GM19463 (cell line): ENCODE measurements at regions not wholly inside any gene's neighbourhood (a gene's known extent, or its start where the extent isn't known, plus 50 kb on each side); places are given as distances from the start of the nearest gene placed in this dataset.
"Not testable (repeated sequence)": the region's sequence is repeated elsewhere in the genome, so short reads cannot be mapped to it uniquely, and the experiment has no call there.

ENCODE experiments used
- ATAC-seq: cut with Tn5 transposase; IDR thresholded peaks from one replicate; pipeline ENCODE4 v1.9.1; 2021; ENCODE audit warnings: mild to moderate bottlenecking, moderate library complexity; ENCODE audit not compliant: unreplicated experiment

DNA sequence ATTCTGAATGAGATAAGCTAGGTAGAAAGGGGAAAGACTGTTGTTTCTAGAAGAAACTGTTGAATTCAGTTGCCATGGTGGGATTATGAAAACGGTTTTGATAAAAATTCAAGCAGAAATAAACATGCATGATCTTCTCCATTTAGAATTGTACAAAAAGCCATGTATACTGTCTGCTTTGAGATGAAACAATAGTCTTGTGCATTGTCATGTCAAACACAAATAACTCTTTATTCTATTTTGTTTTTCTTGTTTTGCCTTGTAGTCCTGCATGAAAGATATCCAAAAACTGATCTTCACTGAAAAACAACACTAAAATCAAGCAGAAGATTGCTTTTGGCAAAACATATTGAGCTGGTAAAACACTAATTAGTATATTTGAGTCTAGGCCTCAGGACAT, 659.9 kb downstream of the LTN1 start:
- ATAC-seq = no peak

DNA sequence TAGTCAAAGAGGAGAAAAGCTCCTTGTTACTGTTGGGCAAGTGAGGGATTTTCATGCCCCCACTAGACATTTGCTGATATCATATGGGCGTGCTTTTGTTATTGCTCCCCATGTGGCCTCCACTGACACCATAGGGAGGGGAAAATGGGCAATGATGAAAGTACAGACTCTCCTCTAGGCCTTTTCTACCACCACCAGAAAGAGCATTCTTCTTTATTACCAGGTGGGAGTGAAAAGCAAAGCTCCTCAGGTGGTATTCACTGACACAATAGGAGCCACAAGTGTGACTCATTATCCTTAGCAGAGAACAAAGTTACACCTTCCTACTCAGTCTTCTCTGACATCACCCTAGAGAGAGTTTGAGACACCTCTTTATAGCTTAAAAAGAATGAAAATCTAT, 667.1 kb downstream of the LTN1 start:
- ATAC-seq = no peak

DNA sequence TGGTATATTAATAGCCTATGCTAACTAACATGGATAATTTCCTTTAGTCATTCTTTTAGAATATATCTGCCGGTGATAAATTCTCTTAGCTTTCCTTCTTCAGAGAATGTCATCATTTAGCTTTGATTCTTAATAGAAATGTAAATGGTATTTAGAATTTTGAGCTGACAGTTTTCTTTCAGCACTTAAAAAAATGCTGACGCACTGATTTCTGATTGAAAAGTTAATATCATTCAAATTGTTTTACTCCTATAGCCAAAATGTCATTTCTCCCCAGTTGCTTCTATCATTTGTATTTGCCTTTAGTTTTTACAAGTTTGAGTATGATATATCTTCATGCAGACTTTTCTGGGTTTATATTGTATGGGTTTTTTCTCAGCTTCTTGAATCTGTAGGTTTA, 668.0 kb downstream of the LTN1 start:
- ATAC-seq = no peak

DNA sequence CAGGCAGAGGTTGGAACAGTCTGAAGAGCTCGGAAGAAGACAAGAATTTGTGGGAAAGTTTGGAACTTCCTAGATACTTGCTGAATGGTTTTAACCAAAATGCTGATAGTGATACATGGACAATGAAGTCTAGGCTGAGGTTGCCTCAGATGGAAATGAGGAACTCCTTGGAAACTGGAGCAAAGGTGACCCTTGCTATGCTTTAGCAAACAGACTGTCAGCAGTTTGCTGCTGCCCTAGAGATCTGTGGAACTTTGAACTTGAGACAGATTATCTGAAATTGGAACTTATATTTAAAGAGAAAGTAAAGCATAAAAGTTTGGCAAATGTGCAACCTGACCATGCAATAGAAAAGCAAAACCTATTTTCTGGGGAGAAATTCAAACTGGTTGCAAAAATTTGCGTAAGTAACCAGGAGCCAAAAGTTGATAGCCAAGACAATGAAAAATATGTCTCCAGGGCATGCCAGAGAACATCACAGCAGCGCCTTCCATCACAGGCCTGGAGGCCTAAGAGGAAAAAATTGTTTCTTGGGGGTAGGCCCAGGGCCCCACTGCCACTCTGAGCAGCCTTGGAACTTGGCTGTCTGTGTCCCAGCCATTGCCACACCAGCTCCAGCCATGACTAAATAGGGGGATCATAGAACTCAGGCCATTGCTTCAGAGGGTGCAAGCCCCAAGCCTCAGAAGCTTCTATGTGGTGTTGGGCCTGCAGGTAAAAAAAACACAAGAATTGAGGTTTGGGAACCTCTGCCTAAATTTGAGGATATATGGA, 675.3 kb downstream of the LTN1 start:
- ATAC-seq = no peak

DNA sequence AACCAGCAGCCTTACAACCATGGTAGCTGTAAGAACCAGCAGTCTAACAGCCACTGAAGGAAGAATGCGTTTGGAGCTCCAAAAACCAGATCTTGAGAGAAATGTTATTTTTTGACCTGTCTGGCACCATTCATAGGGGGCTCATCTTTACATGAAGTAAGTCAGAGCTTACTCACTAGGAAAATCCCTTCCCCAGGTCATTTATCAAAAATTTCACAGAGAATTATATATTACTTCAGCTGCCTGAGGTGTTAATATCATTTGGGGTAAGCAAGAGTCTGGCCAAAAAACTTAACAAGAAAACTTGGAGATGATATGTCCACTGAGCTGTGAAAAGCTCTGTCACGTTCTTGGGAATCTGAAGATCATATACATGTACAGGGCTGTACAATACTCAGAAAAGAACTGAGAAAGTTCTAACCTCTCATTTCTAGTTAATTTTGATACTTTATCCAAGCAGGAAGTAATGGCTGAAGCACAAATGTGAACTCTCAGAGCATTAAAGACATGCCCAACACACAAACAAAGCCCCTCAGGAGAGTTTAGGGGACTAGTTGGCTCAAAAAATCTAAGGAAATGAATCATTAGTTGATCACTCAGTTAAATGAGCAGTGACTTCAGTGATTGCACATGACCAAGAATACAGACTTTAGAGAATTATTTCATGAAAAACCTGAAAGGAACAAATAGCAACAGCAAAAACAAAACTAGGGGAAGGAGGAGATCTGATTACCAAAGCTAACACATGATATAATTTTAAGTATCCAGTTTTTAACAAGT, 681.1 kb downstream of the LTN1 start:
- ATAC-seq = no peak

DNA sequence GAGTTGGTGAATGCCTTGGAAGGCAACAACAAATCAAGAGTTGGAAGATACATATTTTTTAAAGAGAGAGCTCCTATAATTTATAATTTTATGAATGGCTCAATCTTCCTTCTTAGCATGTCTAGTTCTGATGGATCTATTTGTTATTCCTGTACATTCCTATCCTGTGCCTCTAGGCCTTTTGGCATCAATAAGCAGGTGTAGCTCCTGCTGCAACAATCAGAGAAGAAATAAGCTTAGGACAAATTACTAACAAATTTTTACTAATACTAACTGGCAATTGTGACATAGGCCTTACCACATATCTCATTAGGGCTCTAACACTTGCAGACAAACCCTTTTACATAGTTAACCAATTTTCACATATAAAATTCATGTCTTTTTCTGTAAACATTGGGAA, 682.0 kb downstream of the LTN1 start:
- ATAC-seq = no peak

DNA sequence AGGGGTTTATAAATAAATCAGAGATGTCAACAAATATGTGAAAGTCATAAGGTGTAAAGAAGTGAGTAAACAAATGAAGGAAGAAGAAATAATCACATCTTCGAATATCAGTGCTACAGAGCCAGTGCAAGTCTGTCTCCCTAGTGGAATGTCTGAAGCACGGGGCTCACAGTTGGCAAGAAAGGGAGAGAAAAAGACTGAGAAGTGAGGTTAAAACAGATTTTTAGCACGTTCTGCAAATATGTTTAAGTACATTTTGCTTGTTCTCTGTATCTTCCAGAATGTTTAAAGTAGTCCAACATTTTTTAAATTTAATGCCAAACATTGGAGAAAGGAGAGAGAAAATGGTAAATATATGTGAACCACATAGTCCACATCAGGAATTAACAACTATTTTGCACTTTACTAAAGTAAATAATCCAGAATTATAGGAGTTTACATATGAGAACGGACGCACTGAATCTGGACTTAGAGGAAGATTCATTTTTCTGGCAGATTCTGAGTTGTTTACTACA, 682.4 kb downstream of the LTN1 start:
- no peak for ATAC-seq

DNA sequence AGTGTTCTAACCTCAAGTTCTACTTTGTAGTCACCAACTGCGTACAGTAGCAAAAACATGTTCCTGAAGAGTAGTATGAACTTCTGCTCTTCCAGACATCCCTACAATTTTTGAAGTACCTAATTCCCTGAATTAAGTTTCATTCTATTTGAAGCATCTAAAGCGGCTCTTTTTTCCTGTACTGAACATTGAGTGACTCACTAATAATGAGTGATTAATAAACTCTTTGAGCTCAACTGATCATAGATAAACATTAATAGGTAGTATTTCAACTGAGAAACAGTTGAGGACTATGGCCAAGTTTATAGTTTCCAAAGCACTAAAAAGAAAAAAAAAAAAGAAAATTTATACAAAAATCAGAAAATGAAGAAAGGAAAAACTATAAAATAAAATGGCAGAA, 683.1 kb downstream of the LTN1 start:
- ATAC-seq = no peak

DNA sequence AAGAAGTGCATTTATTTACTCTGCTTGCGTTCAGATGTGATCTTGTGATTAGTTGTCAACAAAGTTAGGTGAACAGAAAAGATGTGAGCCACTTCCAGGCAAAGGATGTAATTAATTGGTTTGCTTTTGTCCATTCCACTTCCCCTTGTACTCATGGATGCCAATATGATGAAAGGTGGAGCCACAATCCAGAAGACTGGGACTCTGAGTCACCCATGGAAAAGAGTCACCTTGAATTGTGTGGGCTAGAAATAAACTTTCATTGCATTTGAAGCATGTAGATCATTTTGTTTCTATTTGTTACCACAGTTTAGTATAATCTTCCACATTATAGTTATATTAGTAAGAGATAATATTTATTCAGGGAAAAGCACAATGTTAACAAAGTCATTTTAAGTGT, 684.2 kb downstream of the LTN1 start:
- no peak for ATAC-seq

DNA sequence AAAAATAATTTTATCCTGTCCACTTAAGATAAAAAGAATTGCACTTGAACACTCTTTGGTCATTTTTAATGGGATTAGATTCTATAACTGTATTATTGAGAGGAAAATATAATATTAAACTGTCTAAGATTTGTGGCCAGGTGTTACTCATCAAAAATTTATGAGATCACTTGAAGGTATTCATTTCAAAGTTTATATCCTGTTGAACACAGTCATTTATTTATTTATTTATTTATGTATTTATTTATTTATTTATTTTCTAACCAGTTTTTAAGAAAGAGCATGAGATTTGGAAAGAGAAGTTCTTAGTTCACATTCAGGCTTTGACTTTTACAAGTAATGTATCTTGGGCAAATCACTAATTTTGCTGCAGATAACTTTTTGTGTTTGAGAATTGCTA, 692.7 kb downstream of the LTN1 start:
- ATAC-seq = no peak

DNA sequence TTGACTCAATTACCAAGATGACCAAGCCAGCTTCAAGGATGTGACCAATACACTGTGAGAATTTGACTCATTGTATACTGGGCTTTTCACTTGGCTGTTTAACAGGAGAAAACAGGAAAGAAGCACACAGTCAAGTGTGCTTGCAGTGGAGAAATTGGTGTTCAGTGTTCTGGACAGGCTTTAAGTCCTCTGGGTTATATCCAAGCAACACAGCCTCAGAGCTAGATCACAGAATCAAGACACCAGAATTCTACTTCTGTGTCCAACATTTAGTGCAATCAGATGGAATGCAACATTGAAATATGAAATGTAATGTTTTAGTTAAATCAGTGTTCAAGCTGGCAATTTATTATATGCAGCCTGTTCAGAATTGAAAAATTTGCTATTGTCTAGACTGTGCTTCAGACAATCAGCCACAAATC, 694.4 kb downstream of the LTN1 start:
- ATAC-seq = no peak

DNA sequence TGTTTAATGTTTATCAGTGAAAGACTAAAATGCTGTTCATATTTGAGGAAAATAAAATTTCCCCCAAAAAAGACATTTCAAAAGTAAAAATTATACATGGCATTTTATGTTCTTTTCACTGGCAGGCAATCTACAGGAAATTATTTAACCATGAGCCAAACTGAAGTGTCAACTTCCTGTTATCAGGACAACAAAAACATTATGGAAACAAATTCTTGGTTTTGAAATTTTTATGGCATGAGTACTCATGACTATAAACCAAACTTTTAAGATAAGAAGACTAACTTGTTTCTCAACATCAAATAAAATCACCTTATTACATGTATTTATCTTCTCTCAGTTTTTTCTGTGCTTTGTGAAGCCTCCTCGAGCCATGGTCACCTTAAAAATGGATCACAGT, 698.6 kb downstream of the LTN1 start:
- ATAC-seq = no peak

DNA sequence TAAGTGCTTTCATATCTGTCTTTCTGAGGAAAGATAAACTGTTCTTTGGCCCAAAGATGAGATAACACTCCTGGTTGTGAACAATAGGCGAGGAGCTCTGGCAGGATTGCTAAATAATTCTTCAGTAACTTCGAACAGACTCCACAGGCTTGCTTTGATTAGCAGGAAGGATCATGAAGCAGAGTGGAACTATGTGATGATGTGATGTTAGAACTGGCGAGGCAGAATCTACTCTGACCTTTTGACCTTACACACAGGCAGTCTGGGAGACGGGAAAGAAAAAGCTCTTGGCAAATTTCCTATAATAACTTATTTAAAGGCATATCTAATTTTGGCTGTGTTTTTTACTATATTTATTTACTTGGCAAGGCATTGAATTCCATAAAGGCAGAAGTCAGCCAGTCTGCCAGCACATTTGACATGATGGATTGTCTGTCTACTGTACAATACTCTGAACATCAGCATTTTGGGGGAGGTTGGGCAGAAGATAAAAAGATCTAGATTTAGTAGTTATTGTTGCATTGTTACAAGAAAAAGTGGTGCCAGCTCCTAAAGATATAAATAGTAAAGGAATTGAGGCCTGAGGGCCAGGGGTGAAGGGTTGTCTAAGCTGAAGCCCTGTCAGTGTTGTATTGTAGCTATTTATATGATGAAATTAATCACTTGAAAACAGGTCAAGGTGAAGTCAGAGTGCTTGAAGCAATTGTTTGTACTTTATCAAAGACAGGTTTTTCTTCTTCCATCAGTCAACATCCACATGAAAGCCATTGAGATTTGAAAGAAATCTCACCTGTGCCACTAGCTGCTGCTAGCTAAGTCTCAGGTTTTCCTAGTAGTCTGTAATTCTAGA, 708.8 kb downstream of the LTN1 start:
- no peak for ATAC-seq

DNA sequence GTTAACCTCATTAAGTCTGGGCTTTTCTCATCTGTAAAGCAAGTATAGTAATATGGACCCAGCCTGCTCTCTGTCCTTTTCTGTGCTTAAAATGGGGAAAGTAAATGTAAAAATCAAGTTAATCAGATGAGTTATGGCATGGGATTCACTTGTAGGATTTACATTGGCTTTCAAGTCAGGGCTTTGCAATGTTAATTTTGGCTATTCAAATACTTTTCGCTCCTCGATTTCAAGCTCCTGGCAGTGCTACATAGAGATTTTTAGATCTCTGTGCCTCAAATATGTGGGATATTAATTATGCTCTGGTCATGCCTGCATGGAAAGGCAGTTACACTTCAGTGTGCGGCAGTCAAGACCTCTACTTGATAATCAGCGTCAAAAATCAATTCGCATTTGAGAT, 709.8 kb downstream of the LTN1 start:
- ATAC-seq = no peak

DNA sequence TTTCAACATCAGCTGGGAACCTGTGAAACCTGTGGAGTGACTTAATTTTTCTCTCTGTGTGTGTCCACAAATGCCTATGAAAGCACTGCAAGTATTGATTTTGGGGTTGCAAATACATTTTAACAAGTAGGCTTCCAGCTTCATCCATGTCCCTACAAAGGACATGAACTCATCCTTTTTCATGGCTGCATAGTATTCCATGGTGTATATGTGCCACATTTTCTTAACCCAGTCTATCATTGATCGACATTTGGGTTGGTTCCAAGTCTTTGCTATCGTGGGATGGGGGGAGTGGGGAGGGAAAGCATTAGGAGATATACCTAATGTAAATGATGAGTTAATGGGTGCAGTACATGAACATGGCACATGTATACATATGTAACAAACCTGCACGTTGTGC, 711.3 kb downstream of the LTN1 start:
- ATAC-seq = not testable (repeated sequence)

DNA sequence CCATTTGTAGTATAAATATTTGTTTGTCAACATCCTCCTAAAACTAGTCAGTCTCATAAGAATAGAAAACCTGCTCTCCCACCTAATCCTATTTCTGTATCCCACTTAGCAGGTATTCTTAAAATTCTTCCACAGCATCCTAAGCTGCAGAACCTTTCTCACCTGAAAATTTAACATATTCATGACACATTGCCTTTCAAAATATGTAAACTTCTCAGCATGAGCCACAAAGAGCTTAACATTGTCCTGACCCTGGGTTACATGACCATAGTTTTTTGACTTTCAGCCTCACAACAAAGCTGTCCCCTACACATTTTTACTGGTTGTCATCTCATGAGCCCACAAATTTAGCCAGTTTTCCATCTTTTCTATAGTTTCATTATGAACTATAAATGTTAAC, 712.1 kb downstream of the LTN1 start:
- ATAC-seq = no peak

DNA sequence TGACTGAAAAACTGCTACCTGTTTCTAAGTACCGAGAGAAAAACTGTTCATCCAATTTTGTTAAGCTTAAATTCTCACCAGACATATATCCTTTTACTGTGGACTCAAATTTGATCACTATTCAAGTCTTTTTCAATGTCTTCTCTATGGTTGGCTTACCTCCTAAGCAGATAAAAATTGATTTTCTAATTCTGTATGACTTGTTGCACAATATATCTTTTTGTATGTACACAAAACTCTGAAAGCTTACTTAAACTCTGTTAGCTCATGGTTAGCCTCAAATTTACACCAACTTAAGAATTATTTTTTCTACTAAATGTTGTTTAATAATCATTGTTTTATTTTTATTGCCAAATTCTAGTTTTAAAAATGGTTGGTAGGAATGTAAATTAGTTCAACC, 715.4 kb downstream of the LTN1 start:
- ATAC-seq = no peak

DNA sequence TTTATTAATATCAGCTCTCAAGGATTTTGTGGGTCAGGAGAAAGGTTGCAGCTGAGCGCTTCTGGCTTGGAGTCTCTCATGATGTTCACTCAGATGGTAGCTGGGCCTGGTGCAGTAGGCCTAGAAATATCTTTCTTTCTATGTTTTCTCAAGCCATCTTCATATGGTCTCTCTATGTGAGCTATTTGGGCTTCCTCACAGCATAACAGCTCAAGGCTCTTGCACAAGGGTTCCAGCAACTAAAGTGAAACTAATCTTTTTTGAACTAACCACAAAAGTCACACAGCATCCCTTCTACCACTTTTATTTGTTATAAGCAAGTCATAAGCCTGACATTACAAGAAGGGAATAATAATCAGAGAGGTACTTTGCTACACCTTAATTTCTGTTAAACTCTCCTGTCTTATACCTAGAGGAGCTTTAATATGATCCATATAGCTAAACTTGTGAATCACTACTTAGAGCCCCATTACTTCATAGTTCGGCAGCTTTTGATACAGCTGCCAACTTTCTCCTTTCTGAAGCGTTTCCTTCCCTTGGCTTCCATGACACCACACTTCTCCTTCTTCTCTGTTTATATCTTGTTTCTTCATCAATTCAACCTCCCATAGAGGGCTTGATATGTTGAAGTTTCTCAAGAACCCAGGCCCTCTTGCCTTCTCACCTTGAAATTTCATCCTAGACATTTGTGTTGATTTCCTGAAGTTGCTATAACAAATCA, 720.2 kb downstream of the LTN1 start:
- ATAC-seq = no peak

DNA sequence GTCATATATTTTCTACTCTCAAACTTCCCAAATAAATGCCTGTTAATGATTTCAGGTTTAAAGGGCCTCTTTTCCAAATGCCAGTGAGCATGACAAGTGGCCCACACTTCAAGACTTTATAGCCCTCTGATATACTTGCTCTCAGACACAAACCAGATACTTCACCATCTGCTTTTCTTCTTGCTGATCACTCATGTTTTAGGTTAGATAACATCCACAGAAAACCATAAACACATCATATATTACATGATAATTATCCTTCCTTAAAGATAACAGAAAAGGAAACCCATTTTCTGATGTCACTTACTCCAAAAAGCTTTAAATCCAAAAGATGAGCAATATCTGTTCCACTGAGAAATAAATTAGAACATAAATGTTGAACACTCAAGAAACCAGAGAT, 723.5 kb downstream of the LTN1 start:
- ATAC-seq = no peak

DNA sequence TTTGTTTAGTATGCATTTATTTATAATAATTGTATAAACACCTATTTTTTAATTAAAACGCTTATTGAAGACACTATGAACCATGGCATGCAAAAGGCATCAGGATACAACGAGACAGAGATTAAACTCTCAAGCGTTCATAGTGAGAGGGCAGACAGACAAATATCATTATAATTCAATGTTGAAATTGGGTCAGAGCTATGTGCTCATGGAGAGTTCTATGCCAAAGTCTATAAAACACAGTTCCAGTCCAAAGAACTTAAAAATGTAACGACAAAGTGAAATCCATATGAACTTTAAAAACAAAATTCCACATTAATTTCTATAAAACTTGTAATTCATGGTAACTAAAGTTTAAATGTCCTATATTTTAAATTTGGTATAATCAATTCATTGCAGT, 724.0 kb downstream of the LTN1 start:
- ATAC-seq = no peak

DNA sequence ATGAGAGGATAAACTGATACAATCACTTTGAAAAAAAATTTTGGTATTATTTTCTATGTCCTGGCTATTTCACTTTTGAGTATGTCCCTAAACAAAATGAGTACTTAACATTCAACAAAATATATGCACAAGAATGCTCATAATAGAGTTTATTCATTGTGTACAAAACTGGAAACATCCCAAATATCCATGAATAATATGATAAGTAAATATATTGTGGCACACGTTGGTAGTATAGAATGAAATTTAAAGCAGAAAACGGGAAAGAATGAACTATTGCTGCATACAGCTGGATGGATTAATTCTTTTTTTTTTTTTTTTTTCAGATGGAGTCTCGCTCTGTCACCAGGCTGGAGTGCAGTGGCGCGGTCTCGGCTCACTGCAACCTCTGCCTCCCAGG, 725.2 kb downstream of the LTN1 start:
- ATAC-seq = no peak
